K562 (cell line): ENCODE measurements at regions not wholly inside any gene's neighbourhood (a gene's known extent, or its start where the extent isn't known, plus 50 kb on each side); places are given as distances from the start of the nearest gene placed in this dataset.
"Not testable (repeated sequence)": the region's sequence is repeated elsewhere in the genome, so short reads cannot be mapped to it uniquely, and the experiment has no call there.

Experiments used
- ATAC-seq: fragments of 200-7000 bp; cut with Tn5 transposase; 3 replicates; pipeline ENCODE4 v1.9.1; 2020; ENCODE audit warnings: moderate library complexity
- BruUV-seq: library from RNA; stranded (reverse); fragments of 400-500 nt; replicated peaks from 2 replicates; lab custom pipeline; 2021; lab: Mats Ljungman, UMichigan
- CTCF ChIA-PET: fragments of 300-600 bp; formaldehyde crosslinking; extraction: SDS; loops from one replicate; lab custom pipeline; 2021; ENCODE audit warnings: low intra/inter-chr PET ratio; lab: Yijun Ruan, JAX
- POLR2A ChIA-PET: fragments of 300-600, 350-650 bp; sonication (Branson Sonifier 250); formaldehyde crosslinking; extraction: SDS; loops from one replicate; lab custom pipeline; 2021; ENCODE audit warnings: antibody characterized with exemption, inconsistent platforms; lab: Yijun Ruan, JAX
- DNase-seq, 4 experiments: peaks; one replicate each; pipeline versions ENCODE4 v3.0.0 to v3.0.0-alpha.2; 2011 to 2018; ENCODE audit warnings: low spot score in 3 of 4, mixed read lengths in 3 of 4; ENCODE audit errors: extremely low read depth in 1 of 4
- FAIRE-seq: peaks from 2 replicates; lab custom pipeline; 2011; peaks lifted over from hg19 to GRCh38; lab: Jason Lieb, UNC
- H2AFZ ChIP-seq: 2 replicates; pipeline ENCODE4 v1.6.0; 2011; ENCODE audit warnings: low read depth, low read length, control low read depth, inconsistent platforms
- H3K27ac ChIP-seq: fragments of 200-600 bp; 3 replicates; pipeline ENCODE4 v1.8.0; 2011; ENCODE audit warnings: low read depth, mild to moderate bottlenecking, control low read depth, inconsistent platforms, low read length, moderate library complexity, mixed read lengths; ENCODE audit errors: extremely low read depth
- H3K27me3 ChIP-seq, 2 experiments: fragments of 300-600 bp in 1 of 2; 2 replicates in 1 of 2; 3 replicates in 1 of 2; pipeline versions ENCODE4 v1.6.0 to v1.8.0; 2011; ENCODE audit warnings: inconsistent platforms in 2 of 2, low read length in 2 of 2, mild to moderate bottlenecking in 1 of 2, mixed read lengths in 1 of 2, moderate library complexity in 1 of 2; ENCODE audit not compliant: control insufficient read depth in 2 of 2, insufficient read depth in 2 of 2
- H3K36me3 ChIP-seq: fragments of 300-600 bp; 3 replicates; pipeline ENCODE4 v1.8.0; 2011; ENCODE audit warnings: mild to moderate bottlenecking, low read length, inconsistent platforms; ENCODE audit not compliant: control insufficient read depth, insufficient read depth
- H3K4me1 ChIP-seq, 2 experiments: fragments of 200-600 bp in 1 of 2; replicated peaks in 1 of 2; 2 replicates in 1 of 2; 3 replicates in 1 of 2; pipeline versions ENCODE4 v1.5.1 to v1.8.0; 2011; ENCODE audit warnings: inconsistent platforms in 2 of 2, low read length in 2 of 2, mild to moderate bottlenecking in 1 of 2, mixed read lengths in 1 of 2, moderate library complexity in 1 of 2; ENCODE audit not compliant: control insufficient read depth in 2 of 2, insufficient read depth in 2 of 2
- H3K4me2 ChIP-seq: 2 replicates; pipeline ENCODE4 v1.6.1; 2011; ENCODE audit warnings: low read length, control low read depth, inconsistent platforms, mixed read lengths; ENCODE audit not compliant: insufficient read depth
- H3K4me3 ChIP-seq: fragments of 200-600 bp; sonication (generic), shearing (Covaris generic); 2 replicates; pipeline ENCODE4 v1.5.1; 2016; ENCODE audit warnings: control low read depth, inconsistent platforms
- H3K79me2 ChIP-seq: fragments of 200-600 bp; 3 replicates; pipeline ENCODE4 v1.8.0; 2011; ENCODE audit warnings: low read length, inconsistent platforms; ENCODE audit not compliant: control insufficient read depth, insufficient read depth
- H3K9ac ChIP-seq, 2 experiments: 2 replicates each; pipeline versions ENCODE4 v1.6.0 to v1.6.1; 2011; ENCODE audit warnings: low read depth in 2 of 2, low read length in 2 of 2, control low read depth in 1 of 2, inconsistent platforms in 1 of 2, mild to moderate bottlenecking in 1 of 2, mixed read lengths in 1 of 2; ENCODE audit not compliant: insufficient read depth in 1 of 2
- H3K9me1 ChIP-seq: one replicate; pipeline ENCODE4 v1.6.0; 2011; ENCODE audit warnings: inconsistent platforms, mild to moderate bottlenecking, low read length, moderate library complexity; ENCODE audit not compliant: control insufficient read depth, insufficient read depth
- H3K9me3 ChIP-seq: replicated peaks from 2 replicates; pipeline ENCODE4 v1.5.1; 2011; ENCODE audit warnings: low read depth, low read length, inconsistent platforms; ENCODE audit not compliant: control insufficient read depth, insufficient read depth
- H4K20me1 ChIP-seq: replicated peaks from 2 replicates; pipeline ENCODE4 v1.6.1; 2011; ENCODE audit warnings: low read length, inconsistent platforms, mixed read lengths; ENCODE audit not compliant: control insufficient read depth, insufficient read depth
- WGBS: fragments of 100-300 bp; shearing (Covaris generic); methylation state at CpG from one replicate; pipeline ENCODE4 v1.1.6; 2016; ENCODE audit warnings: low coverage, mixed read lengths; ENCODE audit not compliant: insufficient coverage; ENCODE audit errors: missing lambda C conversion rate; 5-methylcytosine and 5-hydroxymethylcytosine counted together
- in situ Hi-C: fragments of 300-500 bp; cut with MboI; formaldehyde crosslinking; loops from 4 replicates; pipeline ENCODE4 v1.15.0; 2018; ENCODE audit warnings: inconsistent platforms, mixed read lengths
- intact Hi-C: fragments of 100-400 bp; cut with micrococcal nuclease; formaldehyde crosslinking; loops from 2 replicates; pipeline ENCODE4 v1.14.2; 2022
- TF ChIP-seq, protein P1 (sequence below): IDR thresholded peaks from 2 replicates; pipeline ENCODE4 v1.6.1; 2011; ENCODE audit warnings: borderline replicate concordance, low read depth, mild to moderate bottlenecking, moderate library complexity, low read length; ENCODE audit not compliant: insufficient read depth, poor library complexity, severe bottlenecking
- TF ChIP-seq, protein P2 (sequence below), 2 experiments: IDR thresholded peaks; 2 replicates each; pipeline ENCODE4 v1.6.1; 2011; ENCODE audit warnings: borderline replicate concordance in 1 of 2, control low read depth in 1 of 2, low read depth in 1 of 2, low read length in 1 of 2, mild to moderate bottlenecking in 1 of 2, mixed read lengths in 1 of 2, moderate library complexity in 1 of 2; ENCODE audit not compliant: insufficient read depth in 1 of 2, insufficient read length in 1 of 2, poor library complexity in 1 of 2, severe bottlenecking in 1 of 2; ENCODE audit errors: extremely low read depth in 1 of 2
- TF ChIP-seq, protein P3 (sequence below), 3 experiments: IDR thresholded peaks in 2 of 3; conservative IDR thresholded peaks in 1 of 3; 2 replicates each; pipeline ENCODE4 v1.5.1; 2011 to 2012; ENCODE audit warnings: low read length in 3 of 3, mild to moderate bottlenecking in 3 of 3, control low read depth in 2 of 3, improper control_type of control experiment in 1 of 3, inconsistent platforms in 1 of 3, low read depth in 1 of 3, mixed read lengths in 1 of 3, moderate library complexity in 1 of 3; ENCODE audit not compliant: insufficient read depth in 2 of 3

DNA sequence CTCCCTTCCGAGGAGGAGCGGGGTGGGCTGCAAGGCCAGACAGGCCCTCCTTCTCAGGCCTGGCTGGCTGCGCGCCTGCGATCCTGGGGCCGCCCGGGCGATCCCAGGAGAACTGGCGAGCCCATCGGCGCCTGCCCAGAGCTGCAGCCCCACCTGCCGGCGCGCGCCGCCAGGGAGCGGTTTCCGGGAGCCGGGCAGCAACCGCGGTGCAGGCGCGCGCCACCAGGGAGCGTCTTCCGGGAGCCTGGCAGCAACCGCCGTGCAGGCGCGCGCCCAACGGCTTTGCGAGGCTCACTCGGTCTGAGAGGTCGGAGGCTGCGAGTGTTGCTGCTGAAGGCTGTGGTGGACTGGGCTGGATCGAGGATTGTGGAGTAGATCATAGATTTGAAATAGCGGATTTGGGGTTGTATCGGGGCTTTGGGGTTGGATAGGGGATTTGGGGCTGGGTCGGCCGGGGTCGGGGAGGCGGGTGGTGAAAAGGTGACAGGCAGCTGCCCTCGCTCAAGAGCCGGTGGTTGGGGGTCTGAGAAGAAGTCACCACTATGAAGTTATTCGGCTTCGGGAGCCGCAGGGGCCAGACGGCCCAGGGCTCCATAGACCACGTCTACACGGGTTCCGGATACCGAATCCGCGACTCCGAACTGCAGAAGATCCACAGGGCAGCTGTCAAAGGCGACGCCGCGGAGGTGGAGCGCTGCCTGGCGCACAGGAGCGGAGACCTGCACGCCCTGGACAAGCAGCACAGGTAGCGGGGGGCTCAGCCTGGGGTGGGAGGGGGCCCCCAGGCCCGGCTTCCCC, 668.9 kb downstream of the SPATA31A6 start:
- H3K4me3 ChIP-seq: not testable (repeated sequence)

DNA sequence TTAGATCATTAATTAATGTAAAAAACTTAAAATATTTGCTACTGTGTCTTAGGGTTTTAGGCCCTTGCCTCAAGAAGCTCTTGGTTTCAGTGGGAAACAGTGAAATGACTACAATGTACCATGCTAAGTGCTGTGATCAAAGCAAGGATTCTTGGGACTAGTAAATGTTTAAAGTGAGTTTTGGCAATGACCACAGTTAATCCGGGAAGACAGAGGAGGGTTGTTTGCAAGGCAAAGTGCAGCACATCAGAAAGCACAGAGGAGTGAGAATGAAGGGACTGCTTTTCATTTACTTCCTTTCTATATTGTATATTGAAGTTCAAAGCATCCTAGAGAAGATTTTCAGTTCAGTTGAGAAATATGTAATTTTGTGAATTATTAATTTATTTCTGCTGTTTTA, 676.7 kb downstream of the SPATA31A6 start:
- intact Hi-C loops, H3K36me3 ChIP-seq, H4K20me1 ChIP-seq, CTCF ChIA-PET, POLR2A ChIA-PET, in situ Hi-C loops, H3K9me1 ChIP-seq, H3K9me3 ChIP-seq, H3K79me2 ChIP-seq, H3K4me3 ChIP-seq, FAIRE-seq, DNase-seq, H3K4me2 ChIP-seq, H3K27ac ChIP-seq, BruUV-seq, H2AFZ ChIP-seq, H3K9ac ChIP-seq, ATAC-seq, H3K4me1 ChIP-seq, H3K27me3 ChIP-seq: not testable (repeated sequence)
- WGBS: no CpG with 5 or more reads among the region's 1 CpG

More for the DNA sequence above, 668.9 kb downstream of the SPATA31A6 start:
- H4K20me1 ChIP-seq, H3K4me2 ChIP-seq, BruUV-seq, H3K9ac ChIP-seq, POLR2A ChIA-PET, H3K27me3 ChIP-seq, intact Hi-C loops, H3K9me1 ChIP-seq, H3K79me2 ChIP-seq, H2AFZ ChIP-seq, H3K36me3 ChIP-seq, H3K9me3 ChIP-seq, H3K27ac ChIP-seq, CTCF ChIA-PET, H3K4me1 ChIP-seq, FAIRE-seq, in situ Hi-C loops: not testable (repeated sequence)
- TF ChIP-seq, protein P1, sequence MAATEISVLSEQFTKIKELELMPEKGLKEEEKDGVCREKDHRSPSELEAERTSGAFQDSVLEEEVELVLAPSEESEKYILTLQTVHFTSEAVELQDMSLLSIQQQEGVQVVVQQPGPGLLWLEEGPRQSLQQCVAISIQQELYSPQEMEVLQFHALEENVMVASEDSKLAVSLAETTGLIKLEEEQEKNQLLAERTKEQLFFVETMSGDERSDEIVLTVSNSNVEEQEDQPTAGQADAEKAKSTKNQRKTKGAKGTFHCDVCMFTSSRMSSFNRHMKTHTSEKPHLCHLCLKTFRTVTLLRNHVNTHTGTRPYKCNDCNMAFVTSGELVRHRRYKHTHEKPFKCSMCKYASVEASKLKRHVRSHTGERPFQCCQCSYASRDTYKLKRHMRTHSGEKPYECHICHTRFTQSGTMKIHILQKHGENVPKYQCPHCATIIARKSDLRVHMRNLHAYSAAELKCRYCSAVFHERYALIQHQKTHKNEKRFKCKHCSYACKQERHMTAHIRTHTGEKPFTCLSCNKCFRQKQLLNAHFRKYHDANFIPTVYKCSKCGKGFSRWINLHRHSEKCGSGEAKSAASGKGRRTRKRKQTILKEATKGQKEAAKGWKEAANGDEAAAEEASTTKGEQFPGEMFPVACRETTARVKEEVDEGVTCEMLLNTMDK: peak; percentile 49
- TF ChIP-seq, protein P2, sequence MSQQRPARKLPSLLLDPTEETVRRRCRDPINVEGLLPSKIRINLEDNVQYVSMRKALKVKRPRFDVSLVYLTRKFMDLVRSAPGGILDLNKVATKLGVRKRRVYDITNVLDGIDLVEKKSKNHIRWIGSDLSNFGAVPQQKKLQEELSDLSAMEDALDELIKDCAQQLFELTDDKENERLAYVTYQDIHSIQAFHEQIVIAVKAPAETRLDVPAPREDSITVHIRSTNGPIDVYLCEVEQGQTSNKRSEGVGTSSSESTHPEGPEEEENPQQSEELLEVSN (IDR thresholded peaks at IDR 0.05; ENCODE audit: borderline replicate concordance in 1 of 2, extremely low read depth in 1 of 2, insufficient read depth in 1 of 2, insufficient read length in 1 of 2, low read depth in 1 of 2, low read length in 1 of 2, poor library complexity in 1 of 2, severe bottlenecking in 1 of 2): peak in 1 of 2 experiments; percentile 77
- TF ChIP-seq, protein P3, sequence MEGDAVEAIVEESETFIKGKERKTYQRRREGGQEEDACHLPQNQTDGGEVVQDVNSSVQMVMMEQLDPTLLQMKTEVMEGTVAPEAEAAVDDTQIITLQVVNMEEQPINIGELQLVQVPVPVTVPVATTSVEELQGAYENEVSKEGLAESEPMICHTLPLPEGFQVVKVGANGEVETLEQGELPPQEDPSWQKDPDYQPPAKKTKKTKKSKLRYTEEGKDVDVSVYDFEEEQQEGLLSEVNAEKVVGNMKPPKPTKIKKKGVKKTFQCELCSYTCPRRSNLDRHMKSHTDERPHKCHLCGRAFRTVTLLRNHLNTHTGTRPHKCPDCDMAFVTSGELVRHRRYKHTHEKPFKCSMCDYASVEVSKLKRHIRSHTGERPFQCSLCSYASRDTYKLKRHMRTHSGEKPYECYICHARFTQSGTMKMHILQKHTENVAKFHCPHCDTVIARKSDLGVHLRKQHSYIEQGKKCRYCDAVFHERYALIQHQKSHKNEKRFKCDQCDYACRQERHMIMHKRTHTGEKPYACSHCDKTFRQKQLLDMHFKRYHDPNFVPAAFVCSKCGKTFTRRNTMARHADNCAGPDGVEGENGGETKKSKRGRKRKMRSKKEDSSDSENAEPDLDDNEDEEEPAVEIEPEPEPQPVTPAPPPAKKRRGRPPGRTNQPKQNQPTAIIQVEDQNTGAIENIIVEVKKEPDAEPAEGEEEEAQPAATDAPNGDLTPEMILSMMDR (IDR thresholded peaks at IDR 0.05 in 2 of 3, conservative IDR thresholded peaks at IDR 0.05 in 1 of 3; ENCODE audit: insufficient read depth in 2 of 3, low read depth in 1 of 3, low read length in 3 of 3): peak in 1 of 3 experiments; percentile 64; a peak in 3 of 6 replicates
- peak; percentile 75 for ATAC-seq
- 10% methylated on average over 16 of the region's 66 CpGs for WGBS
- peak in 1 of 4 experiments; percentile 29 for DNase-seq
